HEK293 (cell line): ENCODE measurements at regions not wholly inside any gene's neighbourhood (a gene's known extent, or its start where the extent isn't known, plus 50 kb on each side); places are given as distances from the start of the nearest gene placed in this dataset.

Source experiments
- CTCF ChIA-PET: fragments of 350-600 bp; formaldehyde crosslinking; extraction: SDS; loops from one replicate; lab custom pipeline; 2021; ENCODE audit warnings: antibody characterized with exemption; lab: Yijun Ruan, JAX
- POLR2A ChIA-PET: fragments of 300-600 bp; formaldehyde crosslinking; extraction: SDS; loops from one replicate; lab custom pipeline; 2020; ENCODE audit warnings: antibody characterized with exemption, inconsistent platforms; lab: Yijun Ruan, JAX
- H3K27ac ChIP-seq: fragments of 200-500 bp; sonication (Bioruptor generic); 2 replicates; pipeline ENCODE4 v1.5.1; 2014; ENCODE audit warnings: low read depth, low read length, control low read depth, inconsistent platforms; ENCODE audit errors: extremely low read depth
- H3K36me3 ChIP-seq, 2 experiments: fragments of 200-500 bp in 1 of 2; sonication (Bioruptor generic) in 1 of 2; 1 replicate in 1 of 2; 2 replicates in 1 of 2; pipeline ENCODE4 v1.5.1; 2014 to 2017; ENCODE audit warnings: inconsistent platforms in 2 of 2, low read length in 2 of 2; ENCODE audit not compliant: control insufficient read depth in 2 of 2, insufficient read depth in 1 of 2
- H3K4me1 ChIP-seq: fragments of 200-500 bp; sonication (Bioruptor generic); 2 replicates; pipeline ENCODE4 v1.5.1; 2014; ENCODE audit warnings: mild to moderate bottlenecking, low read length, inconsistent platforms; ENCODE audit not compliant: control insufficient read depth, insufficient read depth
- H3K4me3 ChIP-seq: 2 replicates; pipeline ENCODE4 v1.5.1; 2011; ENCODE audit warnings: low read depth, mild to moderate bottlenecking, control low read depth, low read length, moderate library complexity
- H3K9me3 ChIP-seq: fragments of 200-500 bp; sonication (Bioruptor generic); 2 replicates; pipeline ENCODE4 v1.5.1; 2014; ENCODE audit warnings: low read depth, low read length, inconsistent platforms; ENCODE audit not compliant: control insufficient read depth, insufficient read depth
- BCL11A ChIP-seq: fragments of 450-650 bp; formaldehyde crosslinking; IDR thresholded peaks from 2 replicates; pipeline ENCODE4 v1.5.1; 2016; ENCODE audit warnings: low read depth, missing biosample characterization, missing genetic modification characterization
- BCL11B ChIP-seq: fragments of 450-650 bp; formaldehyde crosslinking; IDR thresholded peaks from 2 replicates; pipeline ENCODE4 v1.5.1; 2016; ENCODE audit warnings: low read depth, missing biosample characterization, missing genetic modification characterization
- EGR2 ChIP-seq: fragments of 450-650 bp; formaldehyde crosslinking; IDR thresholded peaks from 2 replicates; pipeline ENCODE4 v1.5.1; 2016; ENCODE audit warnings: low read depth, missing biosample characterization, missing genetic modification characterization
- GLIS1 ChIP-seq: fragments of 450-650 bp; formaldehyde crosslinking; IDR thresholded peaks from 2 replicates; pipeline ENCODE4 v1.5.1; 2016; ENCODE audit warnings: missing biosample characterization, missing genetic modification characterization
- KLF8 ChIP-seq: fragments of 450-650 bp; formaldehyde crosslinking; IDR thresholded peaks from 2 replicates; pipeline ENCODE4 v1.5.1; 2016; ENCODE audit warnings: missing biosample characterization, missing genetic modification characterization
- SP7 ChIP-seq: fragments of 450-650 bp; formaldehyde crosslinking; IDR thresholded peaks from 2 replicates; pipeline ENCODE4 v1.5.1; 2016; ENCODE audit warnings: missing biosample characterization, missing genetic modification characterization
- ZBTB20 ChIP-seq: fragments of 450-650 bp; formaldehyde crosslinking; IDR thresholded peaks from 2 replicates; pipeline ENCODE4 v1.5.1; 2016; ENCODE audit warnings: missing biosample characterization, missing genetic modification characterization
- ZNF112 ChIP-seq: fragments of 450-650 bp; formaldehyde crosslinking; IDR thresholded peaks from 2 replicates; pipeline ENCODE4 v1.5.0; 2017; ENCODE audit warnings: missing biosample characterization, missing genetic modification characterization
- ZNF121 ChIP-seq: fragments of 450-650 bp; formaldehyde crosslinking; IDR thresholded peaks from 2 replicates; pipeline ENCODE4 v1.5.1; 2016; ENCODE audit warnings: missing biosample characterization, missing genetic modification characterization
- ZNF157 ChIP-seq: fragments of 450-650 bp; formaldehyde crosslinking; IDR thresholded peaks from 2 replicates; pipeline ENCODE4 v1.5.1; 2016; ENCODE audit warnings: missing biosample characterization, missing genetic modification characterization
- ZNF416 ChIP-seq: fragments of 450-650 bp; formaldehyde crosslinking; IDR thresholded peaks from 2 replicates; pipeline ENCODE4 v1.5.1; 2016; ENCODE audit warnings: missing biosample characterization, missing genetic modification characterization
- ZNF510 ChIP-seq: fragments of 450-650 bp; formaldehyde crosslinking; IDR thresholded peaks from 2 replicates; pipeline ENCODE4 v1.5.1; 2018; ENCODE audit warnings: mild to moderate bottlenecking, missing genetic modification characterization, missing biosample characterization; ENCODE audit not compliant: insufficient replicate concordance
- ZNF629 ChIP-seq: fragments of 450-650 bp; formaldehyde crosslinking; IDR thresholded peaks from 2 replicates; pipeline ENCODE4 v1.5.1; 2017; ENCODE audit warnings: missing biosample characterization, missing genetic modification characterization
- ZNF664 ChIP-seq: fragments of 450-650 bp; formaldehyde crosslinking; IDR thresholded peaks from 2 replicates; pipeline ENCODE4 v1.5.1; 2016; ENCODE audit warnings: missing biosample characterization, missing genetic modification characterization
- ZNF677 ChIP-seq: fragments of 450-650 bp; IDR thresholded peaks from 2 replicates; pipeline ENCODE4 v1.5.0; 2018; ENCODE audit warnings: missing biosample characterization, mild to moderate bottlenecking, missing genetic modification characterization, moderate library complexity
- ZNF791 ChIP-seq: fragments of 450-650 bp; formaldehyde crosslinking; IDR thresholded peaks from 2 replicates; pipeline ENCODE4 v1.5.1; 2016; ENCODE audit warnings: missing biosample characterization, missing genetic modification characterization
- ZSCAN30 ChIP-seq: fragments of 450-650 bp; IDR thresholded peaks from 2 replicates; pipeline ENCODE4 v1.5.1; 2018; ENCODE audit warnings: missing biosample characterization, mild to moderate bottlenecking, missing genetic modification characterization, moderate library complexity
- TF ChIP-seq, protein P1 (sequence below): fragments of 450-650 bp; formaldehyde crosslinking; IDR thresholded peaks from 2 replicates; pipeline ENCODE4 v1.5.1; 2016; ENCODE audit warnings: missing biosample characterization, missing genetic modification characterization
- TF ChIP-seq, protein P2 (sequence below): fragments of 450-650 bp; formaldehyde crosslinking; IDR thresholded peaks from 2 replicates; pipeline ENCODE4 v1.5.1; 2016; ENCODE audit warnings: missing biosample characterization, missing genetic modification characterization
- TF ChIP-seq, protein P3 (sequence below): fragments of 450-650 bp; formaldehyde crosslinking; IDR thresholded peaks from 2 replicates; pipeline ENCODE4 v1.5.1; 2016; ENCODE audit warnings: missing biosample characterization, missing genetic modification characterization, borderline replicate concordance

DNA sequence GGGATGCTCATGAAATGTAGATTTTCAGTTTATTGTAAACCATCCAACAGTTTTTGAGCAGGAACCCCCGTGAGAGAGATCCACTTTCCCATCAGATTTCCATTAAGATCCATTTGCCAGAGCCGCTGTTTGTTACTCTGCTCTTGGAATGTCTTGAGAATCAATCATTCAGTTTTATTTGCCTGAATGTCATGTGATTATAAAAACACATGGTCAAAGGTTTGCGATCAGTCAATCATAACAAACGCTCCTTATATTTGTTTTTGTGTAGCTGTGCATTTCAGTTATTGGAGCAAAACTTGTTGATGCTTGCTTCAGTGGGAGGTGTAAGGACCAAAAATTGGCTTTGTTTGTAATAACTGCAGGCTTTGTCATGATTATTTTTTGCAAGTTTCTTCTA lies 155.8 kb upstream of the RHOBTB1 start:
- H3K4me1 ChIP-seq = no peaks in the 10 kb centered on the region
- no peak for TF ChIP-seq ZNF629 (tag by site-specific recombination)
- no peak for TF ChIP-seq ZNF510 (tag by site-specific recombination)
- TF ChIP-seq BCL11A (tag by site-specific recombination) = no peak
- no peak for TF ChIP-seq SP7
- TF ChIP-seq ZSCAN30 (tag by site-specific recombination) = no peak
- TF ChIP-seq, protein P1, sequence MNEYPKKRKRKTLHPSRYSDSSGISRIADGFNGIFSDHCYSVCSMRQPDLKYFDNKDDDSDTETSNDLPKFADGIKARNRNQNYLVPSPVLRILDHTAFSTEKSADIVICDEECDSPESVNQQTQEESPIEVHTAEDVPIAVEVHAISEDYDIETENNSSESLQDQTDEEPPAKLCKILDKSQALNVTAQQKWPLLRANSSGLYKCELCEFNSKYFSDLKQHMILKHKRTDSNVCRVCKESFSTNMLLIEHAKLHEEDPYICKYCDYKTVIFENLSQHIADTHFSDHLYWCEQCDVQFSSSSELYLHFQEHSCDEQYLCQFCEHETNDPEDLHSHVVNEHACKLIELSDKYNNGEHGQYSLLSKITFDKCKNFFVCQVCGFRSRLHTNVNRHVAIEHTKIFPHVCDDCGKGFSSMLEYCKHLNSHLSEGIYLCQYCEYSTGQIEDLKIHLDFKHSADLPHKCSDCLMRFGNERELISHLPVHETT (tag by site-specific recombination) = no peak
- TF ChIP-seq ZNF112 (tag by site-specific recombination) = no peak
- TF ChIP-seq ZNF664 (tag by site-specific recombination) = no peak
- no peak for TF ChIP-seq KLF8 (tag by site-specific recombination)
- no peak for TF ChIP-seq ZNF791
- no peak for TF ChIP-seq ZNF121 (tag by site-specific recombination)
- TF ChIP-seq, protein P2, sequence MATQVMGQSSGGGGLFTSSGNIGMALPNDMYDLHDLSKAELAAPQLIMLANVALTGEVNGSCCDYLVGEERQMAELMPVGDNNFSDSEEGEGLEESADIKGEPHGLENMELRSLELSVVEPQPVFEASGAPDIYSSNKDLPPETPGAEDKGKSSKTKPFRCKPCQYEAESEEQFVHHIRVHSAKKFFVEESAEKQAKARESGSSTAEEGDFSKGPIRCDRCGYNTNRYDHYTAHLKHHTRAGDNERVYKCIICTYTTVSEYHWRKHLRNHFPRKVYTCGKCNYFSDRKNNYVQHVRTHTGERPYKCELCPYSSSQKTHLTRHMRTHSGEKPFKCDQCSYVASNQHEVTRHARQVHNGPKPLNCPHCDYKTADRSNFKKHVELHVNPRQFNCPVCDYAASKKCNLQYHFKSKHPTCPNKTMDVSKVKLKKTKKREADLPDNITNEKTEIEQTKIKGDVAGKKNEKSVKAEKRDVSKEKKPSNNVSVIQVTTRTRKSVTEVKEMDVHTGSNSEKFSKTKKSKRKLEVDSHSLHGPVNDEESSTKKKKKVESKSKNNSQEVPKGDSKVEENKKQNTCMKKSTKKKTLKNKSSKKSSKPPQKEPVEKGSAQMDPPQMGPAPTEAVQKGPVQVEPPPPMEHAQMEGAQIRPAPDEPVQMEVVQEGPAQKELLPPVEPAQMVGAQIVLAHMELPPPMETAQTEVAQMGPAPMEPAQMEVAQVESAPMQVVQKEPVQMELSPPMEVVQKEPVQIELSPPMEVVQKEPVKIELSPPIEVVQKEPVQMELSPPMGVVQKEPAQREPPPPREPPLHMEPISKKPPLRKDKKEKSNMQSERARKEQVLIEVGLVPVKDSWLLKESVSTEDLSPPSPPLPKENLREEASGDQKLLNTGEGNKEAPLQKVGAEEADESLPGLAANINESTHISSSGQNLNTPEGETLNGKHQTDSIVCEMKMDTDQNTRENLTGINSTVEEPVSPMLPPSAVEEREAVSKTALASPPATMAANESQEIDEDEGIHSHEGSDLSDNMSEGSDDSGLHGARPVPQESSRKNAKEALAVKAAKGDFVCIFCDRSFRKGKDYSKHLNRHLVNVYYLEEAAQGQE (tag by site-specific recombination) = no peak
- no peak for TF ChIP-seq ZNF157 (tag by site-specific recombination)
- TF ChIP-seq ZNF416 (tag by site-specific recombination) = no peak
- TF ChIP-seq EGR2 (tag by site-specific recombination) = no peak
- TF ChIP-seq BCL11B (tag by site-specific recombination) = no peak
- TF ChIP-seq, protein P3, sequence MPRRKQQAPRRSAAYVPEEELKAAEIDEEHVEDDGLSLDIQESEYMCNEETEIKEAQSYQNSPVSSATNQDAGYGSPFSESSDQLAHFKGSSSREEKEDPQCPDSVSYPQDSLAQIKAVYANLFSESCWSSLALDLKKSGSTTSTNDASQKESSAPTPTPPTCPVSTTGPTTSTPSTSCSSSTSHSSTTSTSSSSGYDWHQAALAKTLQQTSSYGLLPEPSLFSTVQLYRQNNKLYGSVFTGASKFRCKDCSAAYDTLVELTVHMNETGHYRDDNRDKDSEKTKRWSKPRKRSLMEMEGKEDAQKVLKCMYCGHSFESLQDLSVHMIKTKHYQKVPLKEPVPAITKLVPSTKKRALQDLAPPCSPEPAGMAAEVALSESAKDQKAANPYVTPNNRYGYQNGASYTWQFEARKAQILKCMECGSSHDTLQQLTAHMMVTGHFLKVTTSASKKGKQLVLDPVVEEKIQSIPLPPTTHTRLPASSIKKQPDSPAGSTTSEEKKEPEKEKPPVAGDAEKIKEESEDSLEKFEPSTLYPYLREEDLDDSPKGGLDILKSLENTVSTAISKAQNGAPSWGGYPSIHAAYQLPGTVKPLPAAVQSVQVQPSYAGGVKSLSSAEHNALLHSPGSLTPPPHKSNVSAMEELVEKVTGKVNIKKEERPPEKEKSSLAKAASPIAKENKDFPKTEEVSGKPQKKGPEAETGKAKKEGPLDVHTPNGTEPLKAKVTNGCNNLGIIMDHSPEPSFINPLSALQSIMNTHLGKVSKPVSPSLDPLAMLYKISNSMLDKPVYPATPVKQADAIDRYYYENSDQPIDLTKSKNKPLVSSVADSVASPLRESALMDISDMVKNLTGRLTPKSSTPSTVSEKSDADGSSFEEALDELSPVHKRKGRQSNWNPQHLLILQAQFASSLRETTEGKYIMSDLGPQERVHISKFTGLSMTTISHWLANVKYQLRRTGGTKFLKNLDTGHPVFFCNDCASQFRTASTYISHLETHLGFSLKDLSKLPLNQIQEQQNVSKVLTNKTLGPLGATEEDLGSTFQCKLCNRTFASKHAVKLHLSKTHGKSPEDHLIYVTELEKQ (tag by site-specific recombination) = no peak
- no peak for TF ChIP-seq GLIS1 (tag by site-specific recombination)
- TF ChIP-seq ZNF677 (tag by site-specific recombination) = no peak
- no peak for TF ChIP-seq ZBTB20 (tag by site-specific recombination)
- no peak overlapping the region for H3K4me3 ChIP-seq
- H3K36me3 ChIP-seq = no peaks in the 10 kb centered on the region
- no peak overlapping the region for H3K27ac ChIP-seq
- ChIA-PET CTCF (no interaction called here), POLR2A (no interaction called here)
- H3K9me3 ChIP-seq = no peaks in the 10 kb centered on the region
